ENCODE measurements at regions not wholly inside any gene's neighbourhood (a gene's known extent, or its start where the extent isn't known, plus 50 kb on each side); places are given as distances from the start of the nearest gene placed in this dataset.

- TF ChIP-seq, protein P1, sequence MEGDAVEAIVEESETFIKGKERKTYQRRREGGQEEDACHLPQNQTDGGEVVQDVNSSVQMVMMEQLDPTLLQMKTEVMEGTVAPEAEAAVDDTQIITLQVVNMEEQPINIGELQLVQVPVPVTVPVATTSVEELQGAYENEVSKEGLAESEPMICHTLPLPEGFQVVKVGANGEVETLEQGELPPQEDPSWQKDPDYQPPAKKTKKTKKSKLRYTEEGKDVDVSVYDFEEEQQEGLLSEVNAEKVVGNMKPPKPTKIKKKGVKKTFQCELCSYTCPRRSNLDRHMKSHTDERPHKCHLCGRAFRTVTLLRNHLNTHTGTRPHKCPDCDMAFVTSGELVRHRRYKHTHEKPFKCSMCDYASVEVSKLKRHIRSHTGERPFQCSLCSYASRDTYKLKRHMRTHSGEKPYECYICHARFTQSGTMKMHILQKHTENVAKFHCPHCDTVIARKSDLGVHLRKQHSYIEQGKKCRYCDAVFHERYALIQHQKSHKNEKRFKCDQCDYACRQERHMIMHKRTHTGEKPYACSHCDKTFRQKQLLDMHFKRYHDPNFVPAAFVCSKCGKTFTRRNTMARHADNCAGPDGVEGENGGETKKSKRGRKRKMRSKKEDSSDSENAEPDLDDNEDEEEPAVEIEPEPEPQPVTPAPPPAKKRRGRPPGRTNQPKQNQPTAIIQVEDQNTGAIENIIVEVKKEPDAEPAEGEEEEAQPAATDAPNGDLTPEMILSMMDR (IDR thresholded peaks at IDR 0.05), result no peak
- TF ChIP-seq ZFX (IDR thresholded peaks at IDR 0.05; ENCODE audit: borderline replicate concordance), result no peak
Measured at GRCh38 chr10:88184543-88185297, 321.3 kb downstream of the PTEN start.

Measured in 22Rv1 (cell line).